Endothelial cell of umbilical vein (primary cell): ENCODE measurements at regions not wholly inside any gene's neighbourhood (a gene's known extent, or its start where the extent isn't known, plus 50 kb on each side); places are given as distances from the start of the nearest gene placed in this dataset.

ENCODE experiments used
- FOS ChIP-seq: IDR thresholded peaks from 2 replicates; pipeline ENCODE4 v1.6.1; 2011; ENCODE audit warnings: mild to moderate bottlenecking, low read length, moderate library complexity, borderline replicate concordance; ENCODE audit not compliant: insufficient read depth
- MAX ChIP-seq: IDR thresholded peaks from 2 replicates; pipeline ENCODE4 v1.6.1; 2011; ENCODE audit not compliant: insufficient read depth, insufficient read length
- POLR2A ChIP-seq: IDR thresholded peaks from 2 replicates; pipeline ENCODE4 v1.6.1; 2012; ENCODE audit warnings: low read depth, mild to moderate bottlenecking, control low read depth, low read length
- TF ChIP-seq, protein P1 (sequence below), 2 donors: IDR thresholded peaks; 1 replicate in 1 of 2; 2 replicates in 1 of 2; pipeline ENCODE4 v1.5.1; 2011; ENCODE audit warnings: low read length in 2 of 2, mild to moderate bottlenecking in 2 of 2, moderate library complexity in 2 of 2, control low read depth in 1 of 2, inconsistent platforms in 1 of 2, low read depth in 1 of 2; ENCODE audit not compliant: insufficient read depth in 1 of 2; ENCODE audit errors: extremely low read depth in 1 of 2

DNA sequence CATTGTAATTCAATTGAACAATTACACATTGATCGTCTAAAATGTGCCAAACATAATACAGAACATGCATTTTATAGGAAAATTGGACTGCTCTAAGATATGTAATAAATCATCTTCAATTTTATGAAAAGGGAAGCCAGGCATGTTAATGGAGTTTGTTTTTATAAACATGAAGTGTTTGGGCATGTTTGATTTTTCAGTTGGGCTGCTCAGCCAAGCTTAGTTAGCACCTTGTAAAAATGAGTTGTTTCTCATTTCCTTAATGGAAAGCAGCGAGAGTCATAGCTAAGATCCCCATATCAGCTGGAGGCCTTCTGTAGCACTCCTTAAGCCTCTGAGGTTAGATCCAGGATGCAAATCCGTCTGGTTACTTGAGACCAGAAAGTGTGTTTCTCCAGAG is 422.3 kb downstream of the SPRY2 start:
- no peak for TF ChIP-seq POLR2A
- TF ChIP-seq, protein P1, sequence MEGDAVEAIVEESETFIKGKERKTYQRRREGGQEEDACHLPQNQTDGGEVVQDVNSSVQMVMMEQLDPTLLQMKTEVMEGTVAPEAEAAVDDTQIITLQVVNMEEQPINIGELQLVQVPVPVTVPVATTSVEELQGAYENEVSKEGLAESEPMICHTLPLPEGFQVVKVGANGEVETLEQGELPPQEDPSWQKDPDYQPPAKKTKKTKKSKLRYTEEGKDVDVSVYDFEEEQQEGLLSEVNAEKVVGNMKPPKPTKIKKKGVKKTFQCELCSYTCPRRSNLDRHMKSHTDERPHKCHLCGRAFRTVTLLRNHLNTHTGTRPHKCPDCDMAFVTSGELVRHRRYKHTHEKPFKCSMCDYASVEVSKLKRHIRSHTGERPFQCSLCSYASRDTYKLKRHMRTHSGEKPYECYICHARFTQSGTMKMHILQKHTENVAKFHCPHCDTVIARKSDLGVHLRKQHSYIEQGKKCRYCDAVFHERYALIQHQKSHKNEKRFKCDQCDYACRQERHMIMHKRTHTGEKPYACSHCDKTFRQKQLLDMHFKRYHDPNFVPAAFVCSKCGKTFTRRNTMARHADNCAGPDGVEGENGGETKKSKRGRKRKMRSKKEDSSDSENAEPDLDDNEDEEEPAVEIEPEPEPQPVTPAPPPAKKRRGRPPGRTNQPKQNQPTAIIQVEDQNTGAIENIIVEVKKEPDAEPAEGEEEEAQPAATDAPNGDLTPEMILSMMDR (IDR thresholded peaks at IDR 0.05; ENCODE audit: extremely low read depth in 1 of 2, insufficient read depth in 1 of 2, low read depth in 1 of 2, low read length in 2 of 2), result no peak
- no peak for TF ChIP-seq MAX
- TF ChIP-seq FOS, result no peak
